GM23338 (cell line): ENCODE measurements at regions not wholly inside any gene's neighbourhood (a gene's known extent, or its start where the extent isn't known, plus 50 kb on each side); places are given as distances from the start of the nearest gene placed in this dataset.

Source experiments
- ATAC-seq: fragments of 200-7000 bp; cut with Tn5 transposase; 3 replicates; pipeline ENCODE4 v1.9.1; 2020
- DNase-seq: peaks from one replicate; pipeline ENCODE4 v3.0.0-alpha.2; 2015; ENCODE audit warnings: low spot score
- H2AFZ ChIP-seq: fragments of 200-600 bp; sonication (generic); 2 replicates; pipeline ENCODE4 v1.8.0; 2016; ENCODE audit warnings: antibody characterized with exemption, mild to moderate bottlenecking, moderate library complexity
- H3F3A ChIP-seq: fragments of 200-600 bp; sonication (generic); replicated peaks from 2 replicates; pipeline ENCODE4 v1.8.0; 2017; ENCODE audit warnings: antibody characterized with exemption, mixed run types, low read depth
- H3K27ac ChIP-seq: fragments of 200-600 bp; sonication (generic); 2 replicates; pipeline ENCODE4 v1.6.1; 2016; ENCODE audit warnings: low read depth
- H3K27me3 ChIP-seq: fragments of 200-600 bp; sonication (generic); 2 replicates; pipeline ENCODE4 v1.8.0; 2016; ENCODE audit warnings: mild to moderate bottlenecking, mixed run types, moderate library complexity; ENCODE audit not compliant: insufficient read depth
- H3K36me3 ChIP-seq: fragments of 200-600 bp; sonication (generic); 2 replicates; pipeline ENCODE4 v1.8.0; 2016; ENCODE audit warnings: mild to moderate bottlenecking; ENCODE audit not compliant: insufficient read depth
- H3K4me1 ChIP-seq: fragments of 200-600 bp; sonication (generic); 2 replicates; pipeline ENCODE4 v1.8.0; 2016; ENCODE audit warnings: mild to moderate bottlenecking, moderate library complexity; ENCODE audit not compliant: insufficient read depth
- H3K4me2 ChIP-seq: fragments of 200-600 bp; sonication (generic); 2 replicates; pipeline ENCODE4 v1.7.1; 2017; ENCODE audit warnings: mixed run types
- H3K4me3 ChIP-seq: fragments of 200-600 bp; sonication (generic); 2 replicates; pipeline ENCODE4 v1.6.1; 2016; ENCODE audit warnings: mixed run types
- H3K79me2 ChIP-seq: fragments of 200-600 bp; sonication (generic); replicated peaks from 2 replicates; pipeline ENCODE4 v1.8.0; 2017; ENCODE audit warnings: mild to moderate bottlenecking; ENCODE audit not compliant: insufficient read depth
- H3K9me2 ChIP-seq: fragments of 200-600 bp; sonication (generic); 2 replicates; pipeline ENCODE4 v1.8.0; 2017; ENCODE audit not compliant: insufficient read depth
- H4K20me1 ChIP-seq: fragments of 200-600 bp; sonication (generic); replicated peaks from 2 replicates; pipeline ENCODE4 v1.8.0; 2017; ENCODE audit warnings: mild to moderate bottlenecking; ENCODE audit not compliant: insufficient read depth
- H3K27ac Mint-ChIP-seq: 2 replicates; pipeline ENCODE4 v1.8.0; 2020; ENCODE audit warnings: inconsistent platforms, mild to moderate bottlenecking, moderate library complexity, mixed read lengths
- H3K27me3 Mint-ChIP-seq: 3 replicates; pipeline ENCODE4 v1.8.0; 2022; ENCODE audit warnings: low read depth, mild to moderate bottlenecking, moderate library complexity, mixed read lengths, inconsistent platforms; ENCODE audit not compliant: insufficient read depth, poor library complexity
- H3K36me3 Mint-ChIP-seq: 3 replicates; pipeline ENCODE4 v1.8.0; 2021; ENCODE audit warnings: low read depth, mild to moderate bottlenecking, inconsistent platforms, moderate library complexity, mixed read lengths
- H3K4me1 Mint-ChIP-seq: 3 replicates; pipeline ENCODE4 v1.8.0; 2020; ENCODE audit warnings: mild to moderate bottlenecking, inconsistent platforms, mixed read lengths
- H3K4me3 Mint-ChIP-seq: 3 replicates; pipeline ENCODE4 v1.8.0; 2021; ENCODE audit warnings: moderate library complexity, mild to moderate bottlenecking, inconsistent platforms, mixed read lengths
- H3K9me3 Mint-ChIP-seq: 3 replicates; pipeline ENCODE4 v1.8.0; 2020; ENCODE audit warnings: moderate library complexity, mild to moderate bottlenecking, inconsistent platforms, mixed read lengths
- EZH2 ChIP-seq: fragments of 200-600 bp; sonication (generic); IDR thresholded peaks from one replicate; pipeline ENCODE4 v1.8.0; 2017; ENCODE audit warnings: antibody characterized with exemption, mild to moderate bottlenecking, low read depth; ENCODE audit not compliant: unreplicated experiment
- EZH2phosphoT487 ChIP-seq: fragments of 200-600 bp; sonication (generic); IDR thresholded peaks from one replicate; pipeline ENCODE4 v1.8.1; 2018; ENCODE audit warnings: antibody characterized with exemption; ENCODE audit not compliant: unreplicated experiment
- NANOG ChIP-seq: IDR thresholded peaks from 2 replicates; pipeline ENCODE4 v1.6.1; 2016; ENCODE audit warnings: antibody characterized with exemption, borderline replicate concordance
- STAT1 ChIP-seq: IDR thresholded peaks from one replicate; pipeline ENCODE4 v1.6.1; 2016; ENCODE audit warnings: antibody characterized with exemption; ENCODE audit not compliant: unreplicated experiment
- ZNF114 ChIP-seq: fragments of 250-450 bp; sonication (Bioruptor Pico); IDR thresholded peaks from 2 replicates; pipeline ENCODE4 v1.5.0; 2020; ENCODE audit warnings: mild to moderate bottlenecking, moderate library complexity
- ZNF331 ChIP-seq: fragments of 250-450 bp; sonication (Bioruptor Pico); IDR thresholded peaks from 2 replicates; pipeline ENCODE4 v1.5.0; 2020; ENCODE audit warnings: low read depth, mild to moderate bottlenecking, moderate library complexity
- TF ChIP-seq, protein P1 (sequence below): IDR thresholded peaks from one replicate; pipeline ENCODE4 v1.6.1; 2018; ENCODE audit warnings: antibody characterized with exemption; ENCODE audit not compliant: unreplicated experiment
- TF ChIP-seq, protein P2 (sequence below): IDR thresholded peaks from 2 replicates; pipeline ENCODE4 v1.6.1; 2016; ENCODE audit warnings: antibody characterized with exemption
- TF ChIP-seq, protein P3 (sequence below), 2 experiments: fragments of 200-600 bp in 1 of 2; sonication (generic) in 1 of 2; conservative IDR thresholded peaks; 2 replicates each; pipeline versions ENCODE4 v1.5.1 to v1.6.1; 2016 to 2017; ENCODE audit warnings: antibody characterized with exemption in 2 of 2, low read depth in 2 of 2, mild to moderate bottlenecking in 2 of 2, moderate library complexity in 1 of 2

- TF ChIP-seq, protein P1, sequence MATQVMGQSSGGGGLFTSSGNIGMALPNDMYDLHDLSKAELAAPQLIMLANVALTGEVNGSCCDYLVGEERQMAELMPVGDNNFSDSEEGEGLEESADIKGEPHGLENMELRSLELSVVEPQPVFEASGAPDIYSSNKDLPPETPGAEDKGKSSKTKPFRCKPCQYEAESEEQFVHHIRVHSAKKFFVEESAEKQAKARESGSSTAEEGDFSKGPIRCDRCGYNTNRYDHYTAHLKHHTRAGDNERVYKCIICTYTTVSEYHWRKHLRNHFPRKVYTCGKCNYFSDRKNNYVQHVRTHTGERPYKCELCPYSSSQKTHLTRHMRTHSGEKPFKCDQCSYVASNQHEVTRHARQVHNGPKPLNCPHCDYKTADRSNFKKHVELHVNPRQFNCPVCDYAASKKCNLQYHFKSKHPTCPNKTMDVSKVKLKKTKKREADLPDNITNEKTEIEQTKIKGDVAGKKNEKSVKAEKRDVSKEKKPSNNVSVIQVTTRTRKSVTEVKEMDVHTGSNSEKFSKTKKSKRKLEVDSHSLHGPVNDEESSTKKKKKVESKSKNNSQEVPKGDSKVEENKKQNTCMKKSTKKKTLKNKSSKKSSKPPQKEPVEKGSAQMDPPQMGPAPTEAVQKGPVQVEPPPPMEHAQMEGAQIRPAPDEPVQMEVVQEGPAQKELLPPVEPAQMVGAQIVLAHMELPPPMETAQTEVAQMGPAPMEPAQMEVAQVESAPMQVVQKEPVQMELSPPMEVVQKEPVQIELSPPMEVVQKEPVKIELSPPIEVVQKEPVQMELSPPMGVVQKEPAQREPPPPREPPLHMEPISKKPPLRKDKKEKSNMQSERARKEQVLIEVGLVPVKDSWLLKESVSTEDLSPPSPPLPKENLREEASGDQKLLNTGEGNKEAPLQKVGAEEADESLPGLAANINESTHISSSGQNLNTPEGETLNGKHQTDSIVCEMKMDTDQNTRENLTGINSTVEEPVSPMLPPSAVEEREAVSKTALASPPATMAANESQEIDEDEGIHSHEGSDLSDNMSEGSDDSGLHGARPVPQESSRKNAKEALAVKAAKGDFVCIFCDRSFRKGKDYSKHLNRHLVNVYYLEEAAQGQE = no peak
- no peak for TF ChIP-seq STAT1
- no peak for TF ChIP-seq EZH2
- TF ChIP-seq NANOG = no peak
- TF ChIP-seq, protein P2, sequence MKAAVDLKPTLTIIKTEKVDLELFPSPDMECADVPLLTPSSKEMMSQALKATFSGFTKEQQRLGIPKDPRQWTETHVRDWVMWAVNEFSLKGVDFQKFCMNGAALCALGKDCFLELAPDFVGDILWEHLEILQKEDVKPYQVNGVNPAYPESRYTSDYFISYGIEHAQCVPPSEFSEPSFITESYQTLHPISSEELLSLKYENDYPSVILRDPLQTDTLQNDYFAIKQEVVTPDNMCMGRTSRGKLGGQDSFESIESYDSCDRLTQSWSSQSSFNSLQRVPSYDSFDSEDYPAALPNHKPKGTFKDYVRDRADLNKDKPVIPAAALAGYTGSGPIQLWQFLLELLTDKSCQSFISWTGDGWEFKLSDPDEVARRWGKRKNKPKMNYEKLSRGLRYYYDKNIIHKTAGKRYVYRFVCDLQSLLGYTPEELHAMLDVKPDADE = no peak
- no peak for TF ChIP-seq ZNF114 (CRISPR knock-in tag)
- TF ChIP-seq, protein P3, sequence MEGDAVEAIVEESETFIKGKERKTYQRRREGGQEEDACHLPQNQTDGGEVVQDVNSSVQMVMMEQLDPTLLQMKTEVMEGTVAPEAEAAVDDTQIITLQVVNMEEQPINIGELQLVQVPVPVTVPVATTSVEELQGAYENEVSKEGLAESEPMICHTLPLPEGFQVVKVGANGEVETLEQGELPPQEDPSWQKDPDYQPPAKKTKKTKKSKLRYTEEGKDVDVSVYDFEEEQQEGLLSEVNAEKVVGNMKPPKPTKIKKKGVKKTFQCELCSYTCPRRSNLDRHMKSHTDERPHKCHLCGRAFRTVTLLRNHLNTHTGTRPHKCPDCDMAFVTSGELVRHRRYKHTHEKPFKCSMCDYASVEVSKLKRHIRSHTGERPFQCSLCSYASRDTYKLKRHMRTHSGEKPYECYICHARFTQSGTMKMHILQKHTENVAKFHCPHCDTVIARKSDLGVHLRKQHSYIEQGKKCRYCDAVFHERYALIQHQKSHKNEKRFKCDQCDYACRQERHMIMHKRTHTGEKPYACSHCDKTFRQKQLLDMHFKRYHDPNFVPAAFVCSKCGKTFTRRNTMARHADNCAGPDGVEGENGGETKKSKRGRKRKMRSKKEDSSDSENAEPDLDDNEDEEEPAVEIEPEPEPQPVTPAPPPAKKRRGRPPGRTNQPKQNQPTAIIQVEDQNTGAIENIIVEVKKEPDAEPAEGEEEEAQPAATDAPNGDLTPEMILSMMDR (conservative IDR thresholded peaks at IDR 0.05; ENCODE audit: low read depth in 2 of 2) = no peak
Measured at GRCh38 chr14:97013878-97014277, 216.7 kb downstream of the VRK1 start (continued).

DNA sequence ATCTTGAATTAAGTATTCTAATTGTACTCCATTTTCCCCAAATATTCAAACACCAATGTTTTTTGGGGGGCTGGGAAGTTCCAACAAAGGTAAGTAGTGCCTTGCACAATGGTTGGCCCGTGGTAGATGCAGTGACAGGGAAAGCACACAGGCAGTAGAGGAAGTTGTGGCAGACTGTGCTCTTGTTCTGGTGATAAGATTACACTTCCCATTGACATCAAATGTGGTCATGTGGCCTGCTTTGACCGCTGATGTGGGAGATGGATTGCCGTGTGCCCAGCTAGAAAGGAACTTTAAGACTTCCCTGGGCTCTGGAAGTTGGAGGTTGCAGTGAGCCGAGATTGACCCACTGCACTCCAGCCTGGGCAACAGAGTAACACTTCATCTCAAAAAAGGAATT, 223.8 kb downstream of the VRK1 start:
- Mint-ChIP-seq H3K27me3 (peaks cover 8% of the 10 kb centered on the region), H3K9me3 (no peaks in the 10 kb centered on the region), H3K36me3 (peaks cover 3% of the 10 kb centered on the region; the same call in 1 of the 3 replicates), H3K4me3 (no peak overlapping the region), H3K4me1 (peaks cover 39% of the 10 kb centered on the region), H3K27ac (no peak overlapping the region)
- peaks cover 35% of the 10 kb centered on the region for H3K4me1 ChIP-seq
- H3F3A ChIP-seq = no peaks in the 10 kb centered on the region
- no peak overlapping the region for H3K4me2 ChIP-seq
- H3K36me3 ChIP-seq = no peaks in the 10 kb centered on the region
- no peak for ATAC-seq
- no peak overlapping the region for H3K4me3 ChIP-seq
- DNase-seq = no peak
- H3K9me2 ChIP-seq = no peaks in the 10 kb centered on the region
- no peaks in the 10 kb centered on the region for H4K20me1 ChIP-seq
- H3K27me3 ChIP-seq = no peaks in the 10 kb centered on the region
- H3K27ac ChIP-seq = no peak overlapping the region
- no peak overlapping the region; the same call in 1 of the 2 replicates for H2AFZ ChIP-seq
- no peaks in the 10 kb centered on the region for H3K79me2 ChIP-seq
- TF ChIP-seq, protein P1 = no peak
- TF ChIP-seq STAT1 (no peak), ZNF331 (CRISPR knock-in tag) (no peak), EZH2phosphoT487 (no peak)
